SK-N-SH (cell line): ENCODE measurements at regions not wholly inside any gene's neighbourhood (a gene's known extent, or its start where the extent isn't known, plus 50 kb on each side); places are given as distances from the start of the nearest gene placed in this dataset.

ENCODE experiments used
- CTCF ChIP-seq: fragments of 200-600 bp; sonication (generic); IDR thresholded peaks from 2 replicates; pipeline ENCODE4 v1.6.1; 2017; ENCODE audit warnings: antibody characterized with exemption, mild to moderate bottlenecking, moderate library complexity
- EP300 ChIP-seq, 2 experiments: IDR thresholded peaks; 2 replicates each; pipeline versions ENCODE4 v1.4.0 to v1.6.1; 2012; ENCODE audit warnings: borderline replicate concordance in 1 of 2, low read depth in 1 of 2, low read length in 1 of 2
- JUND ChIP-seq: IDR thresholded peaks from 2 replicates; pipeline ENCODE4 v1.4.0; 2012
- MAX ChIP-seq: IDR thresholded peaks from 2 replicates; pipeline ENCODE4 v1.4.0; 2012; ENCODE audit warnings: low read depth
- MXI1 ChIP-seq: IDR thresholded peaks from 2 replicates; pipeline ENCODE4 v1.6.1; 2012; ENCODE audit warnings: mild to moderate bottlenecking, low read depth, low read length, improper control_type of control experiment
- POLR2AphosphoS5 ChIP-seq: IDR thresholded peaks from 2 replicates; pipeline ENCODE4 v1.6.1; 2012; ENCODE audit warnings: low read depth, low read length
- RAD21 ChIP-seq: IDR thresholded peaks from 2 replicates; pipeline ENCODE4 v1.6.1; 2012; ENCODE audit warnings: mild to moderate bottlenecking, low read length
- REST ChIP-seq: IDR thresholded peaks from 2 replicates; pipeline ENCODE4 v1.6.1; 2012; ENCODE audit warnings: mild to moderate bottlenecking, low read depth, low read length, moderate library complexity
- SIN3A ChIP-seq: IDR thresholded peaks from 2 replicates; pipeline ENCODE4 v1.6.1; 2012; ENCODE audit warnings: low read depth, mild to moderate bottlenecking, low read length, moderate library complexity, borderline replicate concordance
- SMC3 ChIP-seq: IDR thresholded peaks from 2 replicates; pipeline ENCODE4 v1.6.1; 2012; ENCODE audit warnings: low read depth, low read length, improper control_type of control experiment
- USF1 ChIP-seq: IDR thresholded peaks from 2 replicates; pipeline ENCODE4 v1.4.0; 2012; ENCODE audit warnings: low read depth, borderline replicate concordance
- USF2 ChIP-seq: fragments of 150-350 bp; IDR thresholded peaks from 2 replicates; pipeline ENCODE4 v1.6.1; 2017; ENCODE audit warnings: antibody characterized with exemption, low read length, low read depth, borderline replicate concordance
- ZBTB33 ChIP-seq: IDR thresholded peaks from 2 replicates; pipeline ENCODE4 v1.4.0; 2012; ENCODE audit warnings: low read depth, borderline replicate concordance

GRCh38 chr7:142593106-142593505, 156.2 kb upstream of the PRSS1 start:
- no peak for TF ChIP-seq MXI1
- no peak for TF ChIP-seq SMC3
- no peak for TF ChIP-seq CTCF
- TF ChIP-seq JUND, result no peak
- TF ChIP-seq POLR2AphosphoS5, result no peak
- no peak for TF ChIP-seq USF1
- TF ChIP-seq ZBTB33, result no peak
- no peak for TF ChIP-seq EP300 (IDR thresholded peaks at IDR 0.05; ENCODE audit: borderline replicate concordance in 1 of 2, low read depth in 1 of 2, low read length in 1 of 2)
- TF ChIP-seq MAX, result no peak
- TF ChIP-seq USF2, result no peak
- TF ChIP-seq SIN3A, result no peak
- no peak for TF ChIP-seq RAD21
- no peak for TF ChIP-seq REST
